Naive thymus-derived CD4-positive, alpha-beta T cell (primary cell): ENCODE measurements at regions not wholly inside any gene's neighbourhood (a gene's known extent, or its start where the extent isn't known, plus 50 kb on each side); places are given as distances from the start of the nearest gene placed in this dataset.

Source experiments
- ATAC-seq: fragments of 150-1000 bp; cut with Tn5 transposase; 2 replicates; pipeline ENCODE4 v1.10.0; 2021; ENCODE audit warnings: mild to moderate bottlenecking, moderate library complexity
- CTCF ChIA-PET: fragments of 350-600 bp; sonication (Branson Sonifier 250); formaldehyde crosslinking; loops from one replicate; lab custom pipeline; 2021; ENCODE audit warnings: antibody characterized with exemption; lab: Charles Lee
- POLR2A ChIA-PET: fragments of 350-600 bp; sonication (Branson Sonifier 250); formaldehyde crosslinking; loops from one replicate; lab custom pipeline; 2021; ENCODE audit warnings: antibody characterized with exemption, inconsistent platforms; lab: Charles Lee
- DNase-seq, 9 donors: peaks; one replicate each; pipeline versions ENCODE4 v3.0.0 to v3.0.0-alpha.2; 2020 to 2022; ENCODE audit warnings: mixed read lengths in 1 of 9
- H3K27ac ChIP-seq: one replicate; pipeline ENCODE4 v1.7.0; 2013; ENCODE audit warnings: mild to moderate bottlenecking, low read depth, low read length, moderate library complexity
- H3K27me3 ChIP-seq, 2 donors: one replicate each; pipeline ENCODE4 v1.7.0; 2013; ENCODE audit warnings: low read length in 2 of 2, mild to moderate bottlenecking in 2 of 2, moderate library complexity in 2 of 2; ENCODE audit not compliant: control insufficient read depth in 2 of 2, insufficient read depth in 2 of 2
- H3K36me3 ChIP-seq, 3 experiments: 1 replicate in 2 of 3; 2 replicates in 1 of 3; pipeline ENCODE4 v1.7.0; 2013; ENCODE audit warnings: low read length in 3 of 3, mild to moderate bottlenecking in 3 of 3, moderate library complexity in 1 of 3; ENCODE audit not compliant: insufficient read depth in 3 of 3, control insufficient read depth in 2 of 3
- H3K4me1 ChIP-seq, 2 donors: one replicate each; pipeline ENCODE4 v1.7.0; 2013; ENCODE audit warnings: low read length in 2 of 2, mild to moderate bottlenecking in 2 of 2, moderate library complexity in 1 of 2; ENCODE audit not compliant: control insufficient read depth in 2 of 2, insufficient read depth in 2 of 2
- H3K4me3 ChIP-seq: 2 replicates; pipeline ENCODE4 v1.7.0; 2013; ENCODE audit warnings: mild to moderate bottlenecking, low read length
- H3K9me3 ChIP-seq, 3 experiments: 1 replicate in 2 of 3; 2 replicates in 1 of 3; pipeline ENCODE4 v1.7.0; 2013; ENCODE audit warnings: low read length in 3 of 3; ENCODE audit not compliant: control insufficient read depth in 2 of 3
- H3K27ac Mint-ChIP-seq, 9 donors: one replicate each; pipeline ENCODE4 v1.8.0; 2020 to 2022; ENCODE audit warnings: mixed read lengths in 9 of 9, mild to moderate bottlenecking in 8 of 9, moderate library complexity in 5 of 9, inconsistent platforms in 2 of 9
- H3K27me3 Mint-ChIP-seq, 5 donors: one replicate each; pipeline ENCODE4 v1.8.0; 2021 to 2022; ENCODE audit warnings: mixed read lengths in 5 of 5, mild to moderate bottlenecking in 1 of 5
- H3K36me3 Mint-ChIP-seq, 5 donors: one replicate each; pipeline ENCODE4 v1.8.0; 2020 to 2022; ENCODE audit warnings: mixed read lengths in 5 of 5, mild to moderate bottlenecking in 3 of 5, inconsistent platforms in 1 of 5
- H3K4me1 Mint-ChIP-seq, 7 donors: one replicate each; pipeline ENCODE4 v1.8.0; 2020 to 2022; ENCODE audit warnings: mixed read lengths in 7 of 7, mild to moderate bottlenecking in 3 of 7, inconsistent platforms in 1 of 7
- H3K4me3 Mint-ChIP-seq, 10 donors: one replicate each; pipeline ENCODE4 v1.8.0; 2020 to 2022; ENCODE audit warnings: mild to moderate bottlenecking in 10 of 10, mixed read lengths in 10 of 10, moderate library complexity in 6 of 10, inconsistent platforms in 2 of 10
- H3K9me3 Mint-ChIP-seq, 11 donors: one replicate each; pipeline ENCODE4 v1.8.0; 2020 to 2022; ENCODE audit warnings: mixed read lengths in 11 of 11, mild to moderate bottlenecking in 4 of 11, inconsistent platforms in 1 of 11, moderate library complexity in 1 of 11
- intact Hi-C, 2 donors: fragments of 100-400 bp; cut with micrococcal nuclease; formaldehyde crosslinking; loops; one replicate each; pipeline ENCODE4 v1.15.1; 2023

GRCh38 chr15:95603802-95604201 lies 726.7 kb upstream of the NR2F2 start:
- Mint-ChIP-seq H3K4me3 (no peak overlapping the region), H3K27ac (no peak overlapping the region), H3K9me3 (peaks cover 0 to 4% (median 0%) of the 10 kb centered on the region in 11 donors), H3K4me1 (no peaks in the 10 kb centered on the region), H3K27me3 (peaks cover 0 to 17% (median 0%) of the 10 kb centered on the region in 5 donors), H3K36me3 (no peaks in the 10 kb centered on the region)
- intact Hi-C loops: no loop called here
- Histone ChIP-seq H3K27ac (no peak overlapping the region), H3K4me1 (no peaks in the 10 kb centered on the region), H3K9me3 (no peaks in the 10 kb centered on the region), H3K4me3 (no peak overlapping the region), H3K36me3 (no peaks in the 10 kb centered on the region), H3K27me3 (peaks cover 0 to 3% of the 10 kb centered on the region in 2 donors)
- DNase-seq: no peak
- ATAC-seq: no peak
- ChIA-PET CTCF (no interaction called here), POLR2A (no interaction called here)

GRCh38 chr15:95604634-95605036 lies 725.9 kb upstream of the NR2F2 start:
- no peak overlapping the region for H3K27ac Mint-ChIP-seq
- no peak overlapping the region for H3K4me3 Mint-ChIP-seq
- Histone ChIP-seq H3K4me1 (no peaks in the 10 kb centered on the region), H3K4me3 (no peak overlapping the region), H3K27me3 (peaks cover 0 to 3% of the 10 kb centered on the region in 2 donors), H3K27ac (no peak overlapping the region), H3K36me3 (no peaks in the 10 kb centered on the region), H3K9me3 (no peaks in the 10 kb centered on the region)
- no peak for ATAC-seq
- intact Hi-C loops: no loop called here
- peaks cover 0 to 4% (median 0%) of the 10 kb centered on the region in 11 donors for H3K9me3 Mint-ChIP-seq
- H3K27me3 Mint-ChIP-seq: peaks cover 0 to 17% (median 0%) of the 10 kb centered on the region in 5 donors
- H3K4me1 Mint-ChIP-seq: no peaks in the 10 kb centered on the region
- ChIA-PET POLR2A (no interaction called here), CTCF (no interaction called here)
- no peaks in the 10 kb centered on the region for H3K36me3 Mint-ChIP-seq
- DNase-seq: no peak

- ChIA-PET CTCF (no interaction called here), POLR2A (no interaction called here)
- Mint-ChIP-seq H3K9me3 (peaks cover 0 to 4% (median 0%) of the 10 kb centered on the region in 11 donors), H3K4me3 (no peak overlapping the region), H3K4me1 (no peaks in the 10 kb centered on the region), H3K36me3 (no peaks in the 10 kb centered on the region), H3K27me3 (peaks cover 0 to 12% (median 0%) of the 10 kb centered on the region in 5 donors), H3K27ac (no peak overlapping the region)
- Histone ChIP-seq H3K4me1 (no peaks in the 10 kb centered on the region), H3K27me3 (peaks cover 0 to 3% of the 10 kb centered on the region in 2 donors), H3K9me3 (no peaks in the 10 kb centered on the region), H3K27ac (no peak overlapping the region), H3K4me3 (no peak overlapping the region), H3K36me3 (no peaks in the 10 kb centered on the region)
- ATAC-seq (no peak), DNase-seq (no peak)
- intact Hi-C loops: no loop called here
These were observed 725.4 kb upstream of the NR2F2 start for GRCh38 chr15:95605098-95605497.

GRCh38 chr15:95606551-95606950 lies 723.9 kb upstream of the NR2F2 start:
- H3K4me3 ChIP-seq: no peak overlapping the region
- H3K36me3 ChIP-seq: no peaks in the 10 kb centered on the region
- peaks cover 0 to 3% of the 10 kb centered on the region in 2 donors for H3K27me3 ChIP-seq
- no peaks in the 10 kb centered on the region for H3K4me1 ChIP-seq
- intact Hi-C loops: no loop called here
- ATAC-seq: no peak
- peaks cover 0 to 12% (median 0%) of the 10 kb centered on the region in 5 donors for H3K27me3 Mint-ChIP-seq
- DNase-seq: no peak
- H3K4me3 Mint-ChIP-seq: no peak overlapping the region
- no peak overlapping the region for H3K27ac ChIP-seq
- no peaks in the 10 kb centered on the region for H3K36me3 Mint-ChIP-seq
- H3K4me1 Mint-ChIP-seq: no peaks in the 10 kb centered on the region
- no peak overlapping the region for H3K27ac Mint-ChIP-seq
- H3K9me3 ChIP-seq: no peaks in the 10 kb centered on the region
- peaks cover 0 to 4% (median 0%) of the 10 kb centered on the region in 11 donors for H3K9me3 Mint-ChIP-seq
- POLR2A ChIA-PET: no interaction called here
- CTCF ChIA-PET: no interaction called here

GRCh38 chr15:95608371-95608770 lies 722.1 kb upstream of the NR2F2 start:
- no peak overlapping the region for H3K27ac Mint-ChIP-seq
- H3K4me3 ChIP-seq: no peak overlapping the region
- no peaks in the 10 kb centered on the region for H3K9me3 ChIP-seq
- no peaks in the 10 kb centered on the region for H3K36me3 Mint-ChIP-seq
- H3K27ac ChIP-seq: no peak overlapping the region
- no peaks in the 10 kb centered on the region for H3K4me1 ChIP-seq
- ATAC-seq (no peak), DNase-seq (no peak)
- H3K9me3 Mint-ChIP-seq: no peaks in the 10 kb centered on the region
- ChIA-PET CTCF (interaction anchor here (0.6 kb wide), 1 partner anchor 34 kb away, joined by 3 read pairs; no protein-coding TSS in a partner anchor), POLR2A (interaction anchor here (0.7 kb wide), 1 partner anchor 215 kb away, joined by 3 read pairs; no protein-coding TSS in a partner anchor)
- intact Hi-C loops: no loop called here
- peaks cover 0 to 3% of the 10 kb centered on the region in 2 donors for H3K27me3 ChIP-seq
- no peak overlapping the region for H3K4me3 Mint-ChIP-seq
- no peaks in the 10 kb centered on the region for H3K27me3 Mint-ChIP-seq
- no peaks in the 10 kb centered on the region for H3K4me1 Mint-ChIP-seq
- no peaks in the 10 kb centered on the region for H3K36me3 ChIP-seq

- ChIA-PET CTCF (no interaction called here), POLR2A (no interaction called here)
- Mint-ChIP-seq H3K27ac (no peak overlapping the region), H3K36me3 (no peaks in the 10 kb centered on the region), H3K9me3 (no peaks in the 10 kb centered on the region), H3K27me3 (no peaks in the 10 kb centered on the region), H3K4me3 (no peak overlapping the region), H3K4me1 (no peaks in the 10 kb centered on the region)
- ATAC-seq (no peak), DNase-seq (no peak)
- H3K4me3 ChIP-seq: no peak overlapping the region
- no peaks in the 10 kb centered on the region for H3K4me1 ChIP-seq
- H3K36me3 ChIP-seq: no peaks in the 10 kb centered on the region
- peaks cover 0 to 3% of the 10 kb centered on the region in 2 donors for H3K27me3 ChIP-seq
- H3K9me3 ChIP-seq: no peaks in the 10 kb centered on the region
- intact Hi-C loops: no loop called here
- no peak overlapping the region for H3K27ac ChIP-seq
These were observed 721.4 kb upstream of the NR2F2 start for GRCh38 chr15:95609096-95609495.

- no peaks in the 10 kb centered on the region for H3K27me3 Mint-ChIP-seq
- no peak for ATAC-seq
- POLR2A ChIA-PET: no interaction called here
These were observed 719.6 kb upstream of the NR2F2 start for GRCh38 chr15:95610945-95611344.

More at GRCh38 chr15:95610945-95611344, 719.6 kb upstream of the NR2F2 start:
- no peaks in the 10 kb centered on the region for H3K4me1 ChIP-seq
- H3K4me3 ChIP-seq: no peak overlapping the region
- no peaks in the 10 kb centered on the region for H3K36me3 ChIP-seq
- intact Hi-C loops: no loop called here
- H3K27me3 ChIP-seq: peaks cover 0 to 3% of the 10 kb centered on the region in 2 donors
- H3K9me3 ChIP-seq: no peaks in the 10 kb centered on the region
- Mint-ChIP-seq H3K4me1 (no peaks in the 10 kb centered on the region), H3K36me3 (no peaks in the 10 kb centered on the region), H3K27ac (no peak overlapping the region), H3K4me3 (no peak overlapping the region), H3K9me3 (no peaks in the 10 kb centered on the region)
- no peak overlapping the region for H3K27ac ChIP-seq
- no peak for DNase-seq
- CTCF ChIA-PET: no interaction called here
